ENCODE measurements at regions not wholly inside any gene's neighbourhood (a gene's known extent, or its start where the extent isn't known, plus 50 kb on each side); places are given as distances from the start of the nearest gene placed in this dataset.

GRCh38 chr4:3658530-3658913, 107.7 kb upstream of the ADRA2C start:
- no peak for DNase-seq
- no peaks in the 10 kb centered on the region for H3K9me3 Mint-ChIP-seq
- no peak for ATAC-seq
- H3K27me3 Mint-ChIP-seq (ENCODE audit: low read depth), result peaks cover 36% of the 10 kb centered on the region
- H3K4me3 Mint-ChIP-seq, result no peak overlapping the region
- no peaks in the 10 kb centered on the region for H3K36me3 Mint-ChIP-seq (ENCODE audit: insufficient read depth)
- no peaks in the 10 kb centered on the region for H3K4me1 Mint-ChIP-seq (ENCODE audit: low read depth)

GRCh38 chr4:3657902-3658529, 108.2 kb upstream of the ADRA2C start:
- Mint-ChIP-seq H3K4me1 (ENCODE audit: low read depth) (no peaks in the 10 kb centered on the region), H3K27me3 (ENCODE audit: low read depth) (peaks cover 36% of the 10 kb centered on the region), H3K9me3 (no peaks in the 10 kb centered on the region), H3K36me3 (ENCODE audit: insufficient read depth) (no peaks in the 10 kb centered on the region), H3K4me3 (no peak overlapping the region)
- DNase-seq, result no peak
- no peak for ATAC-seq

GRCh38 chr4:3656416-3657356, 109.5 kb upstream of the ADRA2C start:
- no peak for DNase-seq
- Mint-ChIP-seq H3K9me3 (no peaks in the 10 kb centered on the region), H3K4me1 (ENCODE audit: low read depth) (no peaks in the 10 kb centered on the region), H3K4me3 (no peak overlapping the region), H3K36me3 (ENCODE audit: insufficient read depth) (no peaks in the 10 kb centered on the region), H3K27me3 (ENCODE audit: low read depth) (peaks cover 36% of the 10 kb centered on the region)
- no peak for ATAC-seq

- ATAC-seq (no peak), DNase-seq (no peak)
- Mint-ChIP-seq H3K27me3 (ENCODE audit: low read depth) (peaks cover 35% of the 10 kb centered on the region), H3K9me3 (no peaks in the 10 kb centered on the region), H3K36me3 (ENCODE audit: insufficient read depth) (no peaks in the 10 kb centered on the region), H3K4me1 (ENCODE audit: low read depth) (no peaks in the 10 kb centered on the region), H3K4me3 (no peak overlapping the region)
Measured at GRCh38 chr4:3655963-3656362, 110.2 kb upstream of the ADRA2C start.

GRCh38 chr4:3655485-3655884, 110.7 kb upstream of the ADRA2C start:
- H3K9me3 Mint-ChIP-seq, result no peaks in the 10 kb centered on the region
- H3K4me3 Mint-ChIP-seq, result no peak overlapping the region
- ATAC-seq (no peak), DNase-seq (no peak)
- peaks cover 34% of the 10 kb centered on the region for H3K27me3 Mint-ChIP-seq (ENCODE audit: low read depth)
- no peaks in the 10 kb centered on the region for H3K36me3 Mint-ChIP-seq (ENCODE audit: insufficient read depth)
- no peaks in the 10 kb centered on the region for H3K4me1 Mint-ChIP-seq (ENCODE audit: low read depth)

- no peak for ATAC-seq
- H3K36me3 Mint-ChIP-seq (ENCODE audit: insufficient read depth), result no peaks in the 10 kb centered on the region
- H3K27me3 Mint-ChIP-seq (ENCODE audit: low read depth), result peaks cover 29% of the 10 kb centered on the region
- DNase-seq, result no peak
- H3K4me1 Mint-ChIP-seq (ENCODE audit: low read depth), result no peaks in the 10 kb centered on the region
- no peak overlapping the region for H3K4me3 Mint-ChIP-seq
- H3K9me3 Mint-ChIP-seq, result no peaks in the 10 kb centered on the region
Measured at GRCh38 chr4:3654036-3654807, 112.0 kb upstream of the ADRA2C start.

- no peaks in the 10 kb centered on the region for H3K9me3 Mint-ChIP-seq
- DNase-seq (no peak), ATAC-seq (no peak)
- H3K36me3 Mint-ChIP-seq (ENCODE audit: insufficient read depth), result no peaks in the 10 kb centered on the region
- peaks cover 19% of the 10 kb centered on the region for H3K27me3 Mint-ChIP-seq (ENCODE audit: low read depth)
- no peaks in the 10 kb centered on the region for H3K4me1 Mint-ChIP-seq (ENCODE audit: low read depth)
- H3K4me3 Mint-ChIP-seq, result no peak overlapping the region
Measured at GRCh38 chr4:3652586-3652985, 113.6 kb upstream of the ADRA2C start.

GRCh38 chr4:3651267-3651845, 114.8 kb upstream of the ADRA2C start:
- DNase-seq (no peak), ATAC-seq (no peak)
- Mint-ChIP-seq H3K27me3 (ENCODE audit: low read depth) (peaks cover 14% of the 10 kb centered on the region), H3K9me3 (no peaks in the 10 kb centered on the region), H3K36me3 (ENCODE audit: insufficient read depth) (no peaks in the 10 kb centered on the region), H3K4me3 (no peak overlapping the region), H3K4me1 (ENCODE audit: low read depth) (no peaks in the 10 kb centered on the region)

- Mint-ChIP-seq H3K27me3 (ENCODE audit: low read depth) (peaks cover 3% of the 10 kb centered on the region), H3K4me3 (no peak overlapping the region), H3K4me1 (ENCODE audit: low read depth) (no peaks in the 10 kb centered on the region), H3K9me3 (no peaks in the 10 kb centered on the region), H3K36me3 (ENCODE audit: insufficient read depth) (no peaks in the 10 kb centered on the region)
- DNase-seq, result no peak
- no peak for ATAC-seq
Measured at GRCh38 chr4:3649491-3649890, 116.7 kb upstream of the ADRA2C start.

GRCh38 chr4:3648731-3649130, 116.5 kb upstream of the LRPAP1 start:
- no peaks in the 10 kb centered on the region for H3K36me3 Mint-ChIP-seq (ENCODE audit: insufficient read depth)
- ATAC-seq, result no peak
- no peaks in the 10 kb centered on the region for H3K4me1 Mint-ChIP-seq (ENCODE audit: low read depth)
- no peak overlapping the region for H3K4me3 Mint-ChIP-seq
- DNase-seq, result no peak
- peaks cover 1% of the 10 kb centered on the region for H3K27me3 Mint-ChIP-seq (ENCODE audit: low read depth)
- H3K9me3 Mint-ChIP-seq, result no peaks in the 10 kb centered on the region

- Mint-ChIP-seq H3K4me1 (ENCODE audit: low read depth) (no peaks in the 10 kb centered on the region), H3K4me3 (no peak overlapping the region), H3K27me3 (ENCODE audit: low read depth) (peaks cover 2% of the 10 kb centered on the region), H3K36me3 (ENCODE audit: insufficient read depth) (no peaks in the 10 kb centered on the region), H3K9me3 (no peaks in the 10 kb centered on the region)
- DNase-seq, result no peak
- no peak for ATAC-seq
Measured at GRCh38 chr4:3648195-3648594, 116.0 kb upstream of the LRPAP1 start.

GRCh38 chr4:3647421-3647820, 115.2 kb upstream of the LRPAP1 start:
- H3K4me3 Mint-ChIP-seq, result no peak overlapping the region
- no peaks in the 10 kb centered on the region for H3K9me3 Mint-ChIP-seq
- DNase-seq (no peak), ATAC-seq (no peak)
- no peaks in the 10 kb centered on the region for H3K4me1 Mint-ChIP-seq (ENCODE audit: low read depth)
- peaks cover 2% of the 10 kb centered on the region for H3K27me3 Mint-ChIP-seq (ENCODE audit: low read depth)
- H3K36me3 Mint-ChIP-seq (ENCODE audit: insufficient read depth), result no peaks in the 10 kb centered on the region

GRCh38 chr4:3645711-3646679, 113.8 kb upstream of the LRPAP1 start:
- Mint-ChIP-seq H3K4me3 (no peak overlapping the region), H3K36me3 (ENCODE audit: insufficient read depth) (no peaks in the 10 kb centered on the region), H3K4me1 (ENCODE audit: low read depth) (no peaks in the 10 kb centered on the region), H3K9me3 (no peaks in the 10 kb centered on the region), H3K27me3 (ENCODE audit: low read depth) (peaks cover 2% of the 10 kb centered on the region)
- DNase-seq (no peak), ATAC-seq (no peak)

Data from activated T-cell treated with anti-CD3 and anti-CD28 coated beads, Interleukin-2, amount 50 U/mL, for 4 hours (primary cell).